Astrocyte of the spinal cord (primary cell): ENCODE measurements at regions not wholly inside any gene's neighbourhood (a gene's known extent, or its start where the extent isn't known, plus 50 kb on each side); places are given as distances from the start of the nearest gene placed in this dataset.
"Not testable (repeated sequence)": the region's sequence is repeated elsewhere in the genome, so short reads cannot be mapped to it uniquely, and the experiment has no call there.

Experiments used
- DNase-seq: peaks from one replicate; pipeline ENCODE4 v3.0.0; 2011; ENCODE audit warnings: low read depth, low spot score
- H3K4me3 ChIP-seq: 2 replicates; pipeline ENCODE4 v1.5.1; 2011; ENCODE audit warnings: low read depth, mild to moderate bottlenecking, low read length, moderate library complexity
- CTCF ChIP-seq: IDR thresholded peaks from 2 replicates; pipeline ENCODE4 v1.5.1; 2012; ENCODE audit warnings: low read depth, mild to moderate bottlenecking, low read length, inconsistent platforms
- in situ Hi-C: cut with HindIII; loops from 2 replicates; pipeline ENCODE4 v1.10.0; 2017; ENCODE audit warnings: low sequenced_read_pairs

- no peak for DNase-seq
- H3K4me3 ChIP-seq, result no peak overlapping the region
- TF ChIP-seq CTCF, result no peak
- in situ Hi-C loops, result no loop called here
Measured at GRCh38 chrX:42017971-42018370, 94.6 kb upstream of the CASK start.

- DNase-seq, result no peak
- no peak for TF ChIP-seq CTCF
- in situ Hi-C loops, result no loop called here
- H3K4me3 ChIP-seq, result no peak overlapping the region
Measured at GRCh38 chrX:42000836-42001235, 77.5 kb upstream of the CASK start.

- in situ Hi-C loops, result no loop called here
- TF ChIP-seq CTCF, result no peak
- no peak for DNase-seq
- no peak overlapping the region for H3K4me3 ChIP-seq
Measured at GRCh38 chrX:41984628-41985027, 61.3 kb upstream of the CASK start.

GRCh38 chrX:41982953-41983352, 59.6 kb upstream of the CASK start:
- DNase-seq, result no peak
- no peak for TF ChIP-seq CTCF
- H3K4me3 ChIP-seq, result no peak overlapping the region
- in situ Hi-C loops, result no loop called here

GRCh38 chrX:41981481-41982013, 58.2 kb upstream of the CASK start:
- no peak for DNase-seq
- TF ChIP-seq CTCF, result no peak
- no peak overlapping the region for H3K4me3 ChIP-seq
- in situ Hi-C loops, result no loop called here

GRCh38 chrX:41974677-41975076, 51.3 kb upstream of the CASK start:
- DNase-seq, H3K4me3 ChIP-seq, in situ Hi-C loops: not testable (repeated sequence)

- no peak for TF ChIP-seq CTCF
- in situ Hi-C loops, result no loop called here
- no peak overlapping the region for H3K4me3 ChIP-seq
- DNase-seq, result no peak
Measured at GRCh38 chrX:41973208-41973607, 49.9 kb upstream of the CASK start.
